ENCODE measurements at regions not wholly inside any gene's neighbourhood (a gene's known extent, or its start where the extent isn't known, plus 50 kb on each side); places are given as distances from the start of the nearest gene placed in this dataset.

DNA sequence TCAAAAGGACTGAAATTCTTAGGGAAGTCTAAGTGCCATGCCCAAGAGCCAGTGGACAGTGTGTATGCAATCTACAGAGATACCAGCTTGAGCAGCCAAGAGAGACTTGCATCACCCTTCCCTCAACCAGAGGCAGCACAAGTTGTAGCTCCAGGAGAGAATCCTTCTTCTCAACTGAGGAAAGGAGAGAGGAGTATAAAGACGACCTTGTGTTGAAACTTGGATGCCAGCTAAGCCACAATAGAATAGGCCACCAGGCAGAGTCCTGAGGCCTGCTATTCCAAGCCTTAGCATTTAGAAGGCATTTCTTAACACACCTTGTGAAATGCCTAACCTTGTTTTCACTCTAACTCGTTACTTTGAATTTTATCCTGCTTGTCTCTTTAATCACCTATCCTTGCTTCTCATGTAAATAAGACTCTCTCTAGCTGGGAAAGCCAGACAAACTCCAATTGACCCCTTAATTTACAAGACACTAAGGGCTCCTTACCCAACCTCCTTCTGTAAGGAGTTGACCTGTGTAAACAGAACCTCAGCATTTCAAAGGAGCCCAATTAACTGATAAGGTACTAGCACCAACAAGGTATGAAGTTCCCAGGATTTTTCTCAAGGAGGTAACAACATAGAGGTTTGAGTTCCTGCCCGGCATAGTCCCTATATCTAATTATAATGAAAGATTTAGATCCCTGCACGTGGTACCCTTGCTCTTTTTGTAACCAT, 738.8 kb downstream of the AMY1C start:
- no peak overlapping the region for H3K4me3 ChIP-seq (ENCODE audit: low read depth, low read length)
- TF ChIP-seq CTCF (IDR thresholded peaks at IDR 0.05; ENCODE audit: low read depth, low read length) (no peak), POLR2A (IDR thresholded peaks at IDR 0.05; ENCODE audit: extremely low read depth, insufficient read length) (no peak), MYC (IDR thresholded peaks at IDR 0.05; ENCODE audit: low read depth, low read length) (no peak), MAX (IDR thresholded peaks at IDR 0.05; ENCODE audit: low read depth, low read length) (no peak)
- no peak for DNase-seq (ENCODE audit: low read depth)

- DNase-seq (ENCODE audit: low read depth), result no peak
- no peak overlapping the region for H3K4me3 ChIP-seq (ENCODE audit: low read depth, low read length)
- TF ChIP-seq CTCF (IDR thresholded peaks at IDR 0.05; ENCODE audit: low read depth, low read length) (no peak), POLR2A (IDR thresholded peaks at IDR 0.05; ENCODE audit: extremely low read depth, insufficient read length) (no peak), MYC (IDR thresholded peaks at IDR 0.05; ENCODE audit: low read depth, low read length) (no peak), MAX (IDR thresholded peaks at IDR 0.05; ENCODE audit: low read depth, low read length) (no peak)
Measured at GRCh38 chr1:104526158-104526795, 776.6 kb downstream of the AMY1C start.

DNA sequence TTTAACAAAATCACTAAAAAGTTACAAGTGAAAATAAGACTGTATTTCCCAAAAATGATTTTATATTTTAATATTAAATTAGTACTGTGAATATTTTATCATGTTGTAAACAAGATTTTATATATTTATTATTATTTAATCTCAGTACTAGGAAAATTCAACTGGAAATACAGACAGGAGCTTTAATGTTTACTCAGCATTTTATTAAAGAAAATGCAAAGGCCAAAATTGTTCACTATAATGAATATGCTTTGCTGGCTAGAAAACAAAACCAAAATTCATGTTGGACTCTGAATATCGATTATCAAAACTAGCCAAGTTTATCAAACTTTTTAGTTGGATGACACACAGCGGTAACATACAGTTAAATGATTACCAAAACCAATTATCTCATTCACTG, 782.3 kb downstream of the AMY1C start:
- no peak for TF ChIP-seq CTCF (IDR thresholded peaks at IDR 0.05; ENCODE audit: low read depth, low read length)
- no peak for TF ChIP-seq MAX (IDR thresholded peaks at IDR 0.05; ENCODE audit: low read depth, low read length)
- no peak for TF ChIP-seq POLR2A (IDR thresholded peaks at IDR 0.05; ENCODE audit: extremely low read depth, insufficient read length)
- no peak for TF ChIP-seq MYC (IDR thresholded peaks at IDR 0.05; ENCODE audit: low read depth, low read length)
- no peak for DNase-seq (ENCODE audit: low read depth)
- no peak overlapping the region for H3K4me3 ChIP-seq (ENCODE audit: low read depth, low read length)

DNA sequence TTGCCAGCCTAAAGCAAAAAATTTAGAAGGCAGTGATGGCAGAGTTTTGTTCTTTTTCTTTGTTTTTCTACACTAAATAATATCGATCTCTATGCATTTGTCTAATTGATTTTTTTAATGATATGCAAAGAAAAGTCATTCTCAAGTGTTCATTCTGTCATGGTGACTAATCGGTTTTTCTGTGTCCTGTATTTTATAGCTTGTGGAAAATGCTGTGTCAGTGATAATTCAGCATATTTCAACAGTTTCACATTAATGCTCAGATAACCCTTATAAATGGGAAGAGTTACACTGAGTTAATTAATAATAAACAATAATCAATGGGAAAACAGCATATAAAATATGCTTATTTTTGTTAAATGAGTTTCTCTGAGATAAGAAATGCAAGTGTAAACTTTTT, 824.9 kb downstream of the AMY1C start:
- no peak for TF ChIP-seq CTCF (IDR thresholded peaks at IDR 0.05; ENCODE audit: low read depth, low read length)
- TF ChIP-seq MAX (IDR thresholded peaks at IDR 0.05; ENCODE audit: low read depth, low read length), result no peak
- TF ChIP-seq MYC (IDR thresholded peaks at IDR 0.05; ENCODE audit: low read depth, low read length), result no peak
- no peak for TF ChIP-seq POLR2A (IDR thresholded peaks at IDR 0.05; ENCODE audit: extremely low read depth, insufficient read length)
- no peak for DNase-seq (ENCODE audit: low read depth)

DNA sequence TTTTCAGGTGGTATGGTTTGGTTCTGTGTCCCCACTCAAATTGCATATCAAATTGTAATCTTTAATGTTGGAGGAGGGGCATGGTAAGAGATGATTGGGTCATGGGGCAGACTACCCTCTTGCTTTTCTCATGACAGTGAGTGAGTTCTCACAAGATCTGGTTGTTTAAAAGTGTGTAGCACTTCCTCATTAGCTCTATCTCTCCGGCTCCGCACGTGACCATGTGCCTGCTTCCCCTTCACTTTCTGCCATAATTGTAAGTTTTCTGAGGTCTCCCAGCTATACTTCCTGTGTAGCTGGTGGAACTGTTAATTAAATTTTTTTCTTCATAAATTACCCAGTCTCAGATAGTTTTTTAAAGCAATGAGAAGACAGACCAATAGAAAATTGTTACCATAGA, 843.2 kb downstream of the AMY1C start:
- no peak overlapping the region for H3K4me3 ChIP-seq (ENCODE audit: low read depth, low read length)
- TF ChIP-seq MAX (IDR thresholded peaks at IDR 0.05; ENCODE audit: low read depth, low read length) (no peak), POLR2A (IDR thresholded peaks at IDR 0.05; ENCODE audit: extremely low read depth, insufficient read length) (no peak), MYC (IDR thresholded peaks at IDR 0.05; ENCODE audit: low read depth, low read length) (no peak), CTCF (IDR thresholded peaks at IDR 0.05; ENCODE audit: low read depth, low read length) (no peak)
- peak; percentile 3 for DNase-seq (ENCODE audit: low read depth)

More for the DNA sequence above, 824.9 kb downstream of the AMY1C start:
- no peak overlapping the region for H3K4me3 ChIP-seq (ENCODE audit: low read depth, low read length)
